Calu3 (cell line): ENCODE measurements at regions not wholly inside any gene's neighbourhood (a gene's known extent, or its start where the extent isn't known, plus 50 kb on each side); places are given as distances from the start of the nearest gene placed in this dataset.
A peak's percentile ranks its signal among the peaks of the same experiment; 100 is the strongest.

Experiments used
- BruUV-seq: library from RNA; stranded (reverse); fragments of 400-500 nt; replicated peaks from 2 replicates; lab custom pipeline; 2021; lab: Mats Ljungman, UMichigan
- CTCF ChIA-PET: fragments of 300-600 bp; sonication (Branson Sonifier 250); formaldehyde crosslinking; loops from one replicate; lab custom pipeline; 2022; ENCODE audit warnings: antibody characterized with exemption; lab: Charles Lee
- DNase-seq: peaks from one replicate; pipeline ENCODE4 v3.0.0; 2022
- H3K27ac Mint-ChIP-seq: one replicate; pipeline ENCODE4 v1.8.0; 2022; ENCODE audit warnings: mixed read lengths; ENCODE audit not compliant: unreplicated experiment
- H3K27me3 Mint-ChIP-seq: one replicate; pipeline ENCODE4 v1.8.0; 2022; ENCODE audit warnings: mixed read lengths; ENCODE audit not compliant: unreplicated experiment
- H3K36me3 Mint-ChIP-seq: one replicate; pipeline ENCODE4 v1.8.0; 2022; ENCODE audit warnings: mild to moderate bottlenecking, moderate library complexity, mixed read lengths; ENCODE audit not compliant: insufficient read depth, unreplicated experiment
- H3K4me1 Mint-ChIP-seq: one replicate; pipeline ENCODE4 v1.8.0; 2022; ENCODE audit warnings: mild to moderate bottlenecking, low read depth, mixed read lengths; ENCODE audit not compliant: unreplicated experiment
- H3K4me3 Mint-ChIP-seq: one replicate; pipeline ENCODE4 v1.8.0; 2022; ENCODE audit warnings: mild to moderate bottlenecking, low read depth, moderate library complexity, mixed read lengths; ENCODE audit not compliant: unreplicated experiment
- H3K9me3 Mint-ChIP-seq: one replicate; pipeline ENCODE4 v1.8.0; 2022; ENCODE audit warnings: low read depth, mixed read lengths; ENCODE audit not compliant: unreplicated experiment
- intact Hi-C: fragments of 100-400 bp; cut with micrococcal nuclease; formaldehyde crosslinking; loops from one replicate; pipeline ENCODE4 v1.10.0; 2022; ENCODE audit not compliant: unreplicated experiment
- TF ChIP-seq, protein P1 (sequence below): fragments of 200-600 bp; IDR thresholded peaks from one replicate; pipeline ENCODE4 v1.8.0; 2022; ENCODE audit warnings: antibody characterized with exemption; ENCODE audit not compliant: unreplicated experiment

DNA sequence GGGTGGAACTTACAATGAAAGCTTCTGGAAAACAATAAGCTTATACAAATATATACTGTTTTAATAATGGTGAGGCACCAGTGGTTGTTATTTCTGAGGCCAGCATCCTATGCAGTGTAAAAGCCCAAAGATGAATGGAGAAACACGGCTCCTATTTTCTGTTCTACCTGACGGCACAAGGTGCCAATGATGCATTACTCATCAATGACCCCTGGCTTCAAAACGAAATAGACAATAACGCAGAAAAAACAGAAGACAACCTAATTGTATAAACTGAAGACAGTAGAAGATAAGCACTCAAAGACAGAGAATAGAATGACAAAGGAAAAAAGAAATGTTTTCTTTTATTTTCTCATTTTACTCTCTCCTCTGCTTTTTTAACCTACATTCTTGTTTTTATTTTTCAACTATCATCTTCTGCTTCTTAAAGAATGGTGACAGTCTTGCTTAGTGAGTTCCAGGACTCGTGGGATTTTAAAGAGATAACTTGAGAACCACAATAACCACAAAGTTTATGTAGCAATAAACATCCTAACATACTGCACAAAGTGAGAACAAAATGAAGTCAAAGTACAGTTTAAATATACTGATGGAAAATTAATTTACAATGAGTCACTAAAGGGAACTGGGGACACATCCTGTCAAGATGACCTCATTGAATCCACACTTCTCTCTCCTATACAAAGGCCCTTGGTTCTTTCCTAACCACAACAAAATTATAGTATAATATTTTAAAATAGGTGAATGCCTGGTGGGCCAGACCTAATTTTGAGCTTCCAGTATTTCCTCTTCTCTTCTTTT is 169.8 kb downstream of the BTC start:
- H3K4me1 Mint-ChIP-seq: peaks cover 74% of the 10 kb centered on the region
- intact Hi-C loops: loop anchor here (2.0 to 5.0 kb wide), 4 partner anchors 36 to 247 kb away; no protein-coding TSS in a partner anchor
- H3K27ac Mint-ChIP-seq: peak overlapping the region; percentile 89
- peaks cover 38% of the 10 kb centered on the region for H3K36me3 Mint-ChIP-seq
- BruUV-seq: TSS peak; percentile 64
- no peaks in the 10 kb centered on the region for H3K27me3 Mint-ChIP-seq
- H3K4me3 Mint-ChIP-seq: peak overlapping the region; percentile 16
- DNase-seq: peak; percentile 14
- no peaks in the 10 kb centered on the region for H3K9me3 Mint-ChIP-seq
- CTCF ChIA-PET: interaction anchor here (0.6 to 6.4 kb wide), 10 partner anchors 29 to 168 kb away, joined by 3 to 37 read pairs (median 3); no protein-coding TSS in a partner anchor
- TF ChIP-seq, protein P1, sequence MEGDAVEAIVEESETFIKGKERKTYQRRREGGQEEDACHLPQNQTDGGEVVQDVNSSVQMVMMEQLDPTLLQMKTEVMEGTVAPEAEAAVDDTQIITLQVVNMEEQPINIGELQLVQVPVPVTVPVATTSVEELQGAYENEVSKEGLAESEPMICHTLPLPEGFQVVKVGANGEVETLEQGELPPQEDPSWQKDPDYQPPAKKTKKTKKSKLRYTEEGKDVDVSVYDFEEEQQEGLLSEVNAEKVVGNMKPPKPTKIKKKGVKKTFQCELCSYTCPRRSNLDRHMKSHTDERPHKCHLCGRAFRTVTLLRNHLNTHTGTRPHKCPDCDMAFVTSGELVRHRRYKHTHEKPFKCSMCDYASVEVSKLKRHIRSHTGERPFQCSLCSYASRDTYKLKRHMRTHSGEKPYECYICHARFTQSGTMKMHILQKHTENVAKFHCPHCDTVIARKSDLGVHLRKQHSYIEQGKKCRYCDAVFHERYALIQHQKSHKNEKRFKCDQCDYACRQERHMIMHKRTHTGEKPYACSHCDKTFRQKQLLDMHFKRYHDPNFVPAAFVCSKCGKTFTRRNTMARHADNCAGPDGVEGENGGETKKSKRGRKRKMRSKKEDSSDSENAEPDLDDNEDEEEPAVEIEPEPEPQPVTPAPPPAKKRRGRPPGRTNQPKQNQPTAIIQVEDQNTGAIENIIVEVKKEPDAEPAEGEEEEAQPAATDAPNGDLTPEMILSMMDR: no peak

DNA sequence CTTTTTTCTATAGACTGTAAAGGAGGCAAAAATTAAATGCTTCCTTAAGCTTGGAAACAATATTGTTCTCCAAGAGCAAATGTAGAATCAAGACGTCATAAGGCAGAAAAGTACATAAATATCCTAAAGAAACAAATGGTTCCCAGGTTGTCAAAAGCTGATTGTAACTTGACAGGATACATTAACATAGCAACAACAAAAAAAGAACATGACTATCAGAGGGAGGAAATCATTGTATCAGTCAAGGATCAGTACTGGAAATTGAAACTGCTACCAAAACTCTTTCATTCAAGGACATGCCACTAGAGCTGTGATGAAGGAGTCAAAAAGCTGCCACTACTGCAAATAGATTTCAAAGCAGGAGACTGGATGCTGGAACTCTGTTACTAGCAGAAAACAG is 168.3 kb downstream of the BTC start:
- Mint-ChIP-seq H3K4me1 (peaks cover 81% of the 10 kb centered on the region), H3K4me3 (no peak overlapping the region), H3K9me3 (peaks cover 6% of the 10 kb centered on the region), H3K27ac (peak overlapping the region; percentile 89), H3K27me3 (no peaks in the 10 kb centered on the region), H3K36me3 (peaks cover 33% of the 10 kb centered on the region)
- no TSS peak for BruUV-seq
- intact Hi-C loops: loop anchor here (2.0 kb wide), 1 partner anchor 35 kb away; no protein-coding TSS in a partner anchor
- CTCF ChIA-PET: interaction anchor here (1.0 to 1.4 kb wide), 3 partner anchors 28 to 83 kb away, joined by 3 to 10 read pairs (median 3); no protein-coding TSS in a partner anchor
- DNase-seq: no peak
- TF ChIP-seq, protein P1: no peak

DNA sequence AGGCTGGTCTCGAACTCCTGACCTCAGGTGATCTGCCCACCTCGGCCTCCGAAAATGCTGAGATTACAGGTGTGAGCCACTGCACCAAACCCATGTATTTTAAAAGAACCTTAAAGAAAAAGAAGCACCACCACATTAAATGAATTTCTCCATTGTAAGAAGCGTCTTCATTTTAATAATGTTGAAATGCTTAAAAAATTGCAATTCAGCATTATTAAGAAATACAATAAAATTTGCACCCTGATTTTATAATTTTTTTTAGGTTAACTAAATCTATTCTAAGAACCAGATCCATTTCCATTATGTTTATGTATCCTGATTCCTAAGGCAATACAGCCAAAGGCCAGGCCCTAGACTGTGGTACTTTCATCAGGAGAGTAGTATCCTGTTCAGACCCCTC is 167.2 kb downstream of the BTC start:
- H3K36me3 Mint-ChIP-seq: peaks cover 33% of the 10 kb centered on the region
- H3K4me1 Mint-ChIP-seq: peaks cover 81% of the 10 kb centered on the region
- intact Hi-C loops: no loop called here
- no peak overlapping the region for H3K4me3 Mint-ChIP-seq
- DNase-seq: no peak
- H3K9me3 Mint-ChIP-seq: peaks cover 6% of the 10 kb centered on the region
- CTCF ChIA-PET: no interaction called here
- TF ChIP-seq, protein P1: no peak
- peak overlapping the region; percentile 89 for H3K27ac Mint-ChIP-seq
- H3K27me3 Mint-ChIP-seq: no peaks in the 10 kb centered on the region
- no TSS peak for BruUV-seq

DNA sequence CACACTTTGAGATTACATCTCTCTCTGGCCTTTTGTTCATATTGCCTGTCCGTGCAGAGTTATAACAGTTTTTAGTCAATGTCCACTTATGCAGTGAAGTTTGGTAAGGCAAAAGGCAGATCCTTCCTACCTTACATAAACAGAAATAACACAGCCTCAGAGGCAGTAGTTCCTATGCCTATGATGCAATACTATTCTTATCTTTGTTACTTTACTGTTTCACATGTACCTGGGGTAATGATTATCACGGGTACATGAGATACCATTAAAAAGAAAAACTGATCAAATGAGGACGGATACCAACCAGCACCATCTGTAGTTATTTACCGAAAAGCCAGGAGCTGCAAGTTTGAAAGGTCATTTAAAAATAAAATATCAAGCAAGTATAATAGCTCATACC is 166.8 kb downstream of the BTC start:
- Mint-ChIP-seq H3K27me3 (no peaks in the 10 kb centered on the region), H3K27ac (peak overlapping the region; percentile 89), H3K9me3 (peaks cover 6% of the 10 kb centered on the region), H3K4me1 (peaks cover 82% of the 10 kb centered on the region), H3K4me3 (no peak overlapping the region), H3K36me3 (peaks cover 32% of the 10 kb centered on the region)
- TF ChIP-seq, protein P1: no peak
- CTCF ChIA-PET: interaction anchor here (1.2 kb wide), 1 partner anchor 88 kb away, joined by 3 read pairs; no protein-coding TSS in a partner anchor
- DNase-seq: no peak
- intact Hi-C loops: no loop called here
- BruUV-seq: no TSS peak
